Left ventricle myocardium superior (tissue), 1 donor: ENCODE measurements at regions not wholly inside any gene's neighbourhood (a gene's known extent, or its start where the extent isn't known, plus 50 kb on each side); places are given as distances from the start of the nearest gene placed in this dataset.
"Not testable (repeated sequence)": the region's sequence is repeated elsewhere in the genome, so short reads cannot be mapped to it uniquely, and the experiment has no call there.

ENCODE experiments used
- ATAC-seq: fragments of 200-7000 bp; cut with Tn5 transposase; one replicate; pipeline ENCODE4 v1.9.1; 2020; ENCODE audit warnings: mild to moderate bottlenecking, moderate library complexity
- DNase-seq: peaks from one replicate; pipeline ENCODE4 v3.0.0-alpha.2; 2020
- intact Hi-C: fragments of 100-400 bp; cut with micrococcal nuclease; formaldehyde crosslinking; loops from one replicate; pipeline ENCODE4 v1.11.0; 2022
- donor health status: DM: no; HTN: yes; CAD: no; lungs with severe emphysema.

- ATAC-seq, intact Hi-C loops: not testable (repeated sequence)
Observed at GRCh38 chr7:150141525-150142345, 181.4 kb upstream of the LRRC61 start.

DNA sequence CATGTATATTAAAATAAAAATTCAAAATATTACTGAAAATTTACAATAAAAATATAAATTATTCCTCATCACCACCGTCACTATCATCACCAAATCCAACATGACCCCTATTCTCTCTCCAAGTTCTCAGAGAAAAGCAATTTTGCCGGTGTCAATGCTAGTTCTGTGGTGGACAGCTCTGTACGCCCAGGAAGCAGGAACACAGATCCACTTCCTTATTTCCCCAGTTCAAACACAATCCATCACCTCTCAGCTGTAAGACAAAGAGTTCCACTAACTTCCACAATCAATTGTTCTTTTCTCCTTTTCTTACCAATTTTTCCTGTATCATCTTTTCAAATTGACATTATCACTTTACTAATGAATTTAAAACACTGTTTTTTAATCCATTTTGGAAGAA, 177.0 kb upstream of the LRRC61 start:
- ATAC-seq, intact Hi-C loops, DNase-seq: not testable (repeated sequence)

More at GRCh38 chr7:150141525-150142345, 181.4 kb upstream of the LRRC61 start:
- DNase-seq: not testable (repeated sequence)

DNA sequence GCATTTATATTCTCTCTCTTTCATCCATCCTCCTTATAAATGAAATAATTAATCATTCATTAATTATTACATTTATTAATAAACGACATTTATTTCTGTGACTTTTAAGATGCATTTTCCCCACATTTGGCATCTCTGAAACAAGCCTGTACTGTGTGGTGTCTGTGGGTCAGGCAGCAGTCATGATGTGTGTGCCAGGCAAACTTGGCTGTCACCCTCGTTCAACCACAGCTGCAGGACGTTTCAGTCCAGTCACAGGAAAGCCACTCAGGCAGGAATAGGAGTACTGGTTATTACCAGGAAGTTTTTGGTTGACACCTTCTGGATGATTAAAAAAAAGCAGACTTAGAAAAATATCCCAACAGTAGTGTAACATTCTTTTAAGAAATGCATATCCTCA, 175.6 kb upstream of the LRRC61 start:
- ATAC-seq, DNase-seq, intact Hi-C loops: not testable (repeated sequence)

GRCh38 chr7:150156015-150156414, 167.1 kb upstream of the LRRC61 start:
- DNase-seq, intact Hi-C loops, ATAC-seq: not testable (repeated sequence)

- DNase-seq, ATAC-seq, intact Hi-C loops: not testable (repeated sequence)
Observed at GRCh38 chr7:150158696-150159095, 164.5 kb upstream of the LRRC61 start.

DNA sequence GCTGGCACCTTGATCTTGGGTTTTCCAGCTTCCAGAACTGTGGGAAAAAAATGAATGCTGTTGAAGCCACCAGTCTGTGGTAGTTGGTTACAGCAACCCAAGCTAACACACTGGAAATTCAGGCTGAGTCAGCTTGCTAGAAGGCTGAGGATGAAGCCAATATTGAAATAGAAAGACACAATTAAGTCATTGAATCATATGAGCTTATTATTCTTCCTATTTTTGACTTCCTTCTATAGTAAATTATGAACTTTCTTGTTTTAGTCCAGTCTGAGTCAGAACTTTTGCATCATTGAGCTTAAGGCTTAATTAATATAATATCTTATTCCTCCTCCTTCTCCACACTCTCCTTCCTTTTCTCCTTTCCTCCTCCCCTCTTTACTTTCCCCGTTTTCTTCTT, 153.6 kb upstream of the LRRC61 start:
- intact Hi-C loops, ATAC-seq, DNase-seq: not testable (repeated sequence)

- ATAC-seq, DNase-seq, intact Hi-C loops: not testable (repeated sequence)
Observed at GRCh38 chr7:150169943-150170490, 153.1 kb upstream of the LRRC61 start.

DNA sequence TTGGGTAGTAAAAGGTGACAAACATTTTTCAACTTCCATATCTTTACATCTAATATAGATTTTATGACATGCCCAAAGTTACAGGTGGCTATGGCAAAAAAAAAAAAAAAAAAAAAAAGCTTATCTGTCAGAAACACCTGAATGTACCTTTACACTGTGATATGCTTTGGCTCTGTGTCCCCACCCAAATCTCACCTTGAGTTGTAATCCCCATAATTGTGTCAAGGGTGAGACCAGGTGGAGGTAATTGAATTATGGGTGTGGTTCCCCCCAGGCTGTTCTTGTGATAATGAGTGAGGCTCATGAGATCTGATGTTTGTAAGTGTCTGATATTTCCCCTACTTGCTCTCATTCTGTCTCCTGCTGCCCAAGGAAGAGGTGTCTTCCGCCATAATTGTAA, 139.6 kb upstream of the LRRC61 start:
- ATAC-seq, DNase-seq, intact Hi-C loops: not testable (repeated sequence)

DNA sequence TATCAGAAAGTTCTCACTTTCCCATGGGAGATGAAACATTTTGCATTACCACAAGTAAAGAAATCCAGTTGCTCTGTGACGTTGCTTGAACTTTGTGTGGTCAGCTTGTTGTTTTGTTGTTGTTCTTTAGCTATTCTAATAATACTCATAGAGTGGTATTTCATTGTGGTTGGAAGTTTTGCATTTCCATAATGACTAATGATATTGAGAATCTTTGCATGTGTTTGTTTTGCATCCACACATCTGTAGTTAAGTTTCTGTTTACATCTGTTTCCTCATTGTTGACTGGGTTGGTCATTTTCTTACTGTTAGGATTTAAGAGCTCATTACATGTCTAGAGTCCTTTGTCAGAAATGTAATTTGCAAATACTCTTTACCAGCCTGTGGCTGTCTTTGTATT, 133.2 kb upstream of the LRRC61 start:
- intact Hi-C loops, ATAC-seq, DNase-seq: not testable (repeated sequence)

GRCh38 chr7:150192541-150192940, 130.6 kb upstream of the LRRC61 start:
- ATAC-seq, intact Hi-C loops, DNase-seq: not testable (repeated sequence)

- ATAC-seq, intact Hi-C loops: not testable (repeated sequence)
Observed at GRCh38 chr7:150193866-150194265, 129.3 kb upstream of the LRRC61 start.

More at GRCh38 chr7:150193866-150194265, 129.3 kb upstream of the LRRC61 start:
- DNase-seq: not testable (repeated sequence)
